MCF 10A (cell line): ENCODE measurements at regions not wholly inside any gene's neighbourhood (a gene's known extent, or its start where the extent isn't known, plus 50 kb on each side); places are given as distances from the start of the nearest gene placed in this dataset.

ENCODE experiments used
- BruUV-seq: library from RNA; stranded (reverse); fragments of 400-500 nt; replicated peaks from 2 replicates; lab custom pipeline; 2021; lab: Mats Ljungman, UMichigan
- CTCF ChIA-PET: fragments of 300-600 bp; sonication (Branson Sonifier 250); formaldehyde crosslinking; extraction: SDS; loops from one replicate; lab custom pipeline; 2021; ENCODE audit warnings: antibody characterized with exemption, inconsistent platforms; lab: Yijun Ruan, JAX
- POLR2A ChIA-PET: fragments of 300-600, 350-650 bp; sonication (Branson Sonifier 250); formaldehyde crosslinking; extraction: SDS; loops from one replicate; lab custom pipeline; 2020; ENCODE audit warnings: antibody characterized with exemption, inconsistent platforms; lab: Yijun Ruan, JAX
- DNase-seq: peaks from one replicate; pipeline ENCODE4 v3.0.0-alpha.2; 2018; ENCODE audit not compliant: unreplicated experiment
- H3K27ac Mint-ChIP-seq: one replicate; pipeline ENCODE4 v1.8.0; 2022; ENCODE audit warnings: mild to moderate bottlenecking, low read depth, mixed read lengths; ENCODE audit not compliant: unreplicated experiment
- H3K27me3 Mint-ChIP-seq: one replicate; pipeline ENCODE4 v1.8.0; 2022; ENCODE audit warnings: mixed read lengths; ENCODE audit not compliant: insufficient read depth, unreplicated experiment
- H3K36me3 Mint-ChIP-seq: one replicate; pipeline ENCODE4 v1.8.0; 2022; ENCODE audit warnings: mild to moderate bottlenecking, moderate library complexity, mixed read lengths; ENCODE audit not compliant: insufficient read depth, unreplicated experiment
- H3K4me1 Mint-ChIP-seq: one replicate; pipeline ENCODE4 v1.8.0; 2022; ENCODE audit warnings: mixed read lengths; ENCODE audit not compliant: insufficient read depth, unreplicated experiment
- H3K4me3 Mint-ChIP-seq: one replicate; pipeline ENCODE4 v1.8.0; 2022; ENCODE audit warnings: mild to moderate bottlenecking, moderate library complexity, mixed read lengths; ENCODE audit not compliant: unreplicated experiment
- H3K9me3 Mint-ChIP-seq: one replicate; pipeline ENCODE4 v1.8.0; 2022; ENCODE audit warnings: mixed read lengths; ENCODE audit not compliant: unreplicated experiment
- CTCF ChIP-seq: fragments of 200-600 bp; IDR thresholded peaks from one replicate; pipeline ENCODE4 v1.8.0; 2022; ENCODE audit warnings: antibody characterized with exemption, mild to moderate bottlenecking; ENCODE audit not compliant: unreplicated experiment
- intact Hi-C: fragments of 100-400 bp; cut with micrococcal nuclease; formaldehyde crosslinking; loops from 2 replicates; pipeline ENCODE4 v1.14.1; 2022

GRCh38 chr4:19194672-19195071, 1057.0 kb upstream of the SLIT2 start:
- H3K27me3 Mint-ChIP-seq, result no peaks in the 10 kb centered on the region
- no peak overlapping the region for H3K4me3 Mint-ChIP-seq
- no TSS peak for BruUV-seq
- H3K4me1 Mint-ChIP-seq, result no peaks in the 10 kb centered on the region
- DNase-seq, result no peak
- no peaks in the 10 kb centered on the region for H3K9me3 Mint-ChIP-seq
- ChIA-PET POLR2A (no interaction called here), CTCF (no interaction called here)
- TF ChIP-seq CTCF, result no peak
- no peaks in the 10 kb centered on the region for H3K36me3 Mint-ChIP-seq
- H3K27ac Mint-ChIP-seq, result no peak overlapping the region
- intact Hi-C loops, result no loop called here

- Mint-ChIP-seq H3K4me3 (no peak overlapping the region), H3K27ac (no peak overlapping the region), H3K36me3 (no peaks in the 10 kb centered on the region), H3K9me3 (no peaks in the 10 kb centered on the region), H3K27me3 (no peaks in the 10 kb centered on the region), H3K4me1 (no peaks in the 10 kb centered on the region)
- TF ChIP-seq CTCF, result no peak
- ChIA-PET POLR2A (no interaction called here), CTCF (no interaction called here)
- intact Hi-C loops, result no loop called here
- no peak for DNase-seq
- BruUV-seq, result no TSS peak
Observed at GRCh38 chr4:19193274-19193981, 1058.3 kb upstream of the SLIT2 start.

- BruUV-seq, result no TSS peak
- intact Hi-C loops, result no loop called here
- H3K36me3 Mint-ChIP-seq, result no peaks in the 10 kb centered on the region
- CTCF ChIA-PET, result interaction anchor here (0.7 to 0.9 kb wide), 2 partner anchors 15 to 31 kb away, joined by 3 read pairs; no protein-coding TSS in a partner anchor
- no peak overlapping the region for H3K27ac Mint-ChIP-seq
- H3K4me3 Mint-ChIP-seq, result no peak overlapping the region
- no peaks in the 10 kb centered on the region for H3K4me1 Mint-ChIP-seq
- TF ChIP-seq CTCF, result no peak
- no peaks in the 10 kb centered on the region for H3K27me3 Mint-ChIP-seq
- no peak for DNase-seq
- H3K9me3 Mint-ChIP-seq, result no peaks in the 10 kb centered on the region
- POLR2A ChIA-PET, result no interaction called here
Observed at GRCh38 chr4:19191979-19192650, 1059.6 kb upstream of the SLIT2 start.

GRCh38 chr4:19187691-19188090, 1064.0 kb upstream of the SLIT2 start:
- intact Hi-C loops, result no loop called here
- H3K27ac Mint-ChIP-seq, result no peak overlapping the region
- no peaks in the 10 kb centered on the region for H3K4me1 Mint-ChIP-seq
- CTCF ChIA-PET, result interaction anchor here (0.6 to 1.3 kb wide), 2 partner anchors 21 to 1061 kb away, joined by 3 to 4 read pairs; no protein-coding TSS in a partner anchor
- no peak for TF ChIP-seq CTCF
- H3K4me3 Mint-ChIP-seq, result no peak overlapping the region
- DNase-seq, result no peak
- no TSS peak for BruUV-seq
- H3K27me3 Mint-ChIP-seq, result no peaks in the 10 kb centered on the region
- H3K36me3 Mint-ChIP-seq, result no peaks in the 10 kb centered on the region
- POLR2A ChIA-PET, result no interaction called here
- H3K9me3 Mint-ChIP-seq, result no peaks in the 10 kb centered on the region
